Fibroblast of peridontal ligament (primary cell): ENCODE measurements at regions not wholly inside any gene's neighbourhood (a gene's known extent, or its start where the extent isn't known, plus 50 kb on each side); places are given as distances from the start of the nearest gene placed in this dataset.
A peak's percentile ranks its signal among the peaks of the same experiment; 100 is the strongest.

Source experiments
- DNase-seq: peaks from one replicate; pipeline ENCODE4 v3.0.0-alpha.2; 2010; ENCODE audit errors: extremely low read depth

- DNase-seq = no peak
These were observed 93.1 kb downstream of the FAT3 start for GRCh38 chr11:92317721-92318120.

DNA sequence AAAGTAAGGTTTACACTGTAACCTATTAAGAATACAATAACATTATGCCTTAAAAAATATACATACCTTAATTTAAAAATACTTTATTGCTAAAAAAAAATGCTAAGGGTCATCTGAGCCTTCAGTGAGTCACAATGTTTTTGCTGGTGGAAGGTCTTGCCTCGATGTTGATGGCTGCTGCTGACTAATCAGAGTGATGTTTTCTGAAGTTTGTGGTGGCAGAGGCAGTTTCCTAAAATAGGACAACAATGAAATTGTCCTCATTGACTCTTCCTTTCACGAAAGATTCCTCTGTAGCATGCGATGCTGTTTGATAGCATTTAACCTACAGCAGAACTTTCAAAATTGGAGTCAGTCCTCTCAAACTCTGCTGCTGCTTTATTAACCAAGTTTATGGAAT lies 97.6 kb downstream of the FAT3 start:
- DNase-seq = peak; percentile 4

- no peak for DNase-seq
These were observed 100.3 kb downstream of the FAT3 start for GRCh38 chr11:92324890-92325289.

DNA sequence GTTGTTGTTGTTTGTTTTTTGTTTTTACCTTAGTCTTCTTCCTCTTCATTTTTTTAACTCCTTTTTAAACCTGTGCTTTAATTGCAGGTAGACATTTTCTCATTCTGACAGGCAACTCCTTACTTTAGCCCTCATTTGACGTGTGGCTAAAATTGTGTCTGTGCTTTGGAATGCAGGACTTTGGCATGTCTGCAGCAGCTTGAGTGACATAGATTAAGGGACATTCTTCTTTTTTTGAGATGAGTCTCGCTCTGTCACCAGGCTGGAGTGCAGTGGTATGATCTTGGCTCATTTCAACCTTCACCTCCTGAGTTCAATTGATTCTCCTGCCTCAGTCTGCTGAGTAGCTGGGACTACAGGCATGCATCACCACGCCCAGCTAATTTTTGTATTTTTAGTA lies 100.8 kb downstream of the FAT3 start:
- no peak for DNase-seq

- no peak for DNase-seq
These were observed 104.5 kb downstream of the FAT3 start for GRCh38 chr11:92329137-92329536.

GRCh38 chr11:92329646-92330045 lies 105.0 kb downstream of the FAT3 start:
- peak; percentile 9 for DNase-seq

GRCh38 chr11:92330114-92330513 lies 105.5 kb downstream of the FAT3 start:
- no peak for DNase-seq

GRCh38 chr11:92332986-92333385 lies 108.4 kb downstream of the FAT3 start:
- DNase-seq = no peak

DNA sequence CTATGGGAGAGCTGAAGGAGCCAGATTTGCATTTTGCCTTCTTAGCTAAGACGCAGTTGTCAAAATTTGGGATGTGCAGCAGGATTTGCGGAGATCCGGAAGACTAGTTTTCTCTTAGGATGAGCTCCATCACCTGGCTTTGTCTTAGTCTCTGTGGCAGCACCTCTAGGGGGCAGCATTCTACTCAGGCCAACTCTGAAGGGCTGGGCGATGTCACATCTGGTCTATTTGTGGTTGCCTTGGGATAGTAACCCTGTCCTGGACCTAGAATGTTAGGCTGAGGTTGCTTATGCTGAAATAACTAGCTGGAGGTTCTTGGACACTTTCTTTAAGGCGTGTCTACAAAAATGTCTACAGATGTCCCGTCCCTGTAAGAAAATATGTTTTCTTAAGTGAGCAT lies 116.2 kb downstream of the FAT3 start:
- DNase-seq = no peak

- DNase-seq = no peak
These were observed 117.6 kb downstream of the FAT3 start for GRCh38 chr11:92342034-92342720.

DNA sequence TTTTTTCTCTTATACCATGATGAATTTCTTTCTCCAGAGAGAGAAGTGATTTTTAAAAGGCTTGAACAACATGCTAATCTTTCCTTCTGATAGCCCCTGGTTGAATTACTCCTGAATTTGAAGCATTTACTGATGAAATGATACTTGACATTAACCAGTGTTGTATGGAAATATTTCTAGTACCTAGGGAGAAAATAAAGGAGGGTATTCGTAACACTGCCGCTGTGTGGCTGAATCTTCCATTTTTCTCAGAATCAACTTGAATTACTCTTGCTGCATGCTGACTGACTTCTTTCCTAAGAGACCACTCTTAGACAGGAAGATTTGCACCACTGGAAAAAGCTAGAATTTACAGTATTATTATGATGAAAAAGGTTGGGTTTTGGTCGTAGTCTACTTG lies 118.3 kb downstream of the FAT3 start:
- DNase-seq = no peak

- DNase-seq = no peak
These were observed 121.6 kb downstream of the FAT3 start for GRCh38 chr11:92346220-92346619.

GRCh38 chr11:92347454-92347853 lies 122.8 kb downstream of the FAT3 start:
- DNase-seq = no peak

- no peak for DNase-seq
These were observed 125.0 kb downstream of the FAT3 start for GRCh38 chr11:92349486-92350156.

DNA sequence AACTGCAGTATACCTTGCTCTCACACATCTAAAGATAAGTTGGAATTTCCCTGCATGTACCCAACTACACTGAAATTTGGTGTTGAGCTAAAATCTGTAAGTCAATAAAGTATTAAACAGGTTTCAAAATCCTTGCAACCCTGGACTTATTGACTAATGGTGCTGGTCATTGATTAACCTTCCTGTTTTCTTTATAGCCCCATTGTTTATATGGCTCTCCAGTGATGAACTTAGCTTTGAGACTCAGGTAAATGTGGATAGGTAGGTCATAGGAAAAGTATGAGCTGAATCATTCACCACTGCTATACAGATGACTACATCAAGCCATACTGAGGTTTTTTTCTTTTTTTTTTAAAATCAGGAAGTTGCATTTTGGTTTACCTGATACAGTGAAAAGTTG lies 132.7 kb downstream of the FAT3 start:
- DNase-seq = no peak

- no peak for DNase-seq
These were observed 133.2 kb downstream of the FAT3 start for GRCh38 chr11:92357841-92358240.

DNA sequence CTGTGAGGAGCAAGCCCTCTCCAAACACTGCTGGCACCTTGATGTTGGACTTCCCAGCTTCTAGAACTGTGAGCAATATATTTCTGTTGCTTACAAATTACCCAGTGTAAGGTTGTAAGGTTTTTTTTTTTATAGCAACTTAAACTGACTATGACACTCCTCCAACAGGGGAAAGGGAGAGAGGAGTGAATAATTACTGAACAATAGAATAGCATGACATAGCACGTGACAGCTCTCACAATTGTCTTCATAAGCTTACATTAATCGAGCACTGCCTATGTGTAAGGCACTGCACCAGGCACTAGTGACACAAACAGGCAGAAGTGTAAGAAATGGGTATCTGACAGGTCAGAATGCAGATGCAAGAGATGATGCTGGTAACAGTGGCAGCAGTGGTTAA lies 136.9 kb downstream of the FAT3 start:
- no peak for DNase-seq

GRCh38 chr11:92362989-92363388 lies 138.4 kb downstream of the FAT3 start:
- no peak for DNase-seq

- DNase-seq = no peak
These were observed 139.6 kb downstream of the FAT3 start for GRCh38 chr11:92364177-92364576.

- DNase-seq = peak; percentile 4
These were observed 151.6 kb downstream of the FAT3 start for GRCh38 chr11:92376146-92376599.

GRCh38 chr11:92376680-92377079 lies 152.1 kb downstream of the FAT3 start:
- DNase-seq = no peak

- peak; percentile 24 for DNase-seq
These were observed 156.3 kb downstream of the FAT3 start for GRCh38 chr11:92380882-92381281.

- no peak for DNase-seq
These were observed 157.7 kb downstream of the FAT3 start for GRCh38 chr11:92382311-92382710.

GRCh38 chr11:92383430-92383829 lies 158.8 kb downstream of the FAT3 start:
- peak; percentile 31 for DNase-seq
